ENCODE measurements at regions not wholly inside any gene's neighbourhood (a gene's known extent, or its start where the extent isn't known, plus 50 kb on each side); places are given as distances from the start of the nearest gene placed in this dataset.

GRCh38 chr18:54700580-54700979, 109.5 kb downstream of the DYNAP start:
- DNase-seq = no peak
- peaks cover 0 to 11% of the 10 kb centered on the region in 2 donors for H3K27me3 Mint-ChIP-seq
- ATAC-seq (replicated peaks) = no peak
- no peaks in the 10 kb centered on the region for H3K4me1 Mint-ChIP-seq (ENCODE audit: low read depth in 2 of 2)
- no peaks in the 10 kb centered on the region for H3K9me3 Mint-ChIP-seq
- no peak overlapping the region for H3K27ac Mint-ChIP-seq
- no peak overlapping the region for H3K4me3 Mint-ChIP-seq
- no peaks in the 10 kb centered on the region for H3K36me3 Mint-ChIP-seq (ENCODE audit: insufficient read depth)

- Mint-ChIP-seq H3K9me3 (no peaks in the 10 kb centered on the region), H3K27me3 (peaks cover 0 to 3% of the 10 kb centered on the region in 2 donors), H3K27ac (no peak overlapping the region), H3K4me3 (no peak overlapping the region), H3K4me1 (ENCODE audit: low read depth in 2 of 2) (no peaks in the 10 kb centered on the region), H3K36me3 (ENCODE audit: insufficient read depth) (no peaks in the 10 kb centered on the region)
- no peak for ATAC-seq (replicated peaks)
- DNase-seq = no peak
Measured at GRCh38 chr18:54702686-54703085, 111.6 kb downstream of the DYNAP start.

- H3K27me3 Mint-ChIP-seq = peaks cover 0 to 6% of the 10 kb centered on the region in 2 donors
- H3K27ac Mint-ChIP-seq = no peak overlapping the region
- ATAC-seq (replicated peaks) = no peak
- no peak for DNase-seq
- no peaks in the 10 kb centered on the region for H3K36me3 Mint-ChIP-seq (ENCODE audit: insufficient read depth)
- H3K4me1 Mint-ChIP-seq (ENCODE audit: low read depth in 2 of 2) = peaks cover 0 to 15% of the 10 kb centered on the region in 2 donors
- H3K9me3 Mint-ChIP-seq = no peaks in the 10 kb centered on the region
- no peak overlapping the region for H3K4me3 Mint-ChIP-seq
Measured at GRCh38 chr18:54710074-54710899, 118.0 kb upstream of the RAB27B start.

GRCh38 chr18:54710900-54711281, 117.4 kb upstream of the RAB27B start:
- no peaks in the 10 kb centered on the region for H3K36me3 Mint-ChIP-seq (ENCODE audit: insufficient read depth)
- H3K4me3 Mint-ChIP-seq = no peak overlapping the region
- H3K9me3 Mint-ChIP-seq = no peaks in the 10 kb centered on the region
- DNase-seq (no peak), ATAC-seq (replicated peaks) (no peak)
- peaks cover 0 to 17% of the 10 kb centered on the region in 2 donors for H3K4me1 Mint-ChIP-seq (ENCODE audit: low read depth in 2 of 2)
- peaks cover 0 to 6% of the 10 kb centered on the region in 2 donors for H3K27me3 Mint-ChIP-seq
- H3K27ac Mint-ChIP-seq = no peak overlapping the region

- no peak for ATAC-seq (replicated peaks)
- Mint-ChIP-seq H3K36me3 (ENCODE audit: insufficient read depth) (no peaks in the 10 kb centered on the region), H3K4me3 (no peak overlapping the region), H3K4me1 (ENCODE audit: low read depth in 2 of 2) (peaks cover 6 to 17% of the 10 kb centered on the region in 2 donors), H3K27me3 (peaks cover 0 to 6% of the 10 kb centered on the region in 2 donors), H3K9me3 (no peaks in the 10 kb centered on the region), H3K27ac (no peak overlapping the region)
- DNase-seq = no peak
Measured at GRCh38 chr18:54712306-54712705, 116.0 kb upstream of the RAB27B start.

GRCh38 chr18:54712758-54713157, 115.5 kb upstream of the RAB27B start:
- DNase-seq (no peak), ATAC-seq (replicated peaks) (no peak)
- Mint-ChIP-seq H3K9me3 (no peaks in the 10 kb centered on the region), H3K27me3 (peaks cover 0 to 6% of the 10 kb centered on the region in 2 donors), H3K36me3 (ENCODE audit: insufficient read depth) (no peaks in the 10 kb centered on the region), H3K4me3 (no peak overlapping the region), H3K27ac (no peak overlapping the region), H3K4me1 (ENCODE audit: low read depth in 2 of 2) (peaks cover 11 to 20% of the 10 kb centered on the region in 2 donors)

GRCh38 chr18:54713386-54713785, 114.9 kb upstream of the RAB27B start:
- ATAC-seq (replicated peaks) (no peak), DNase-seq (no peak)
- H3K36me3 Mint-ChIP-seq (ENCODE audit: insufficient read depth) = no peaks in the 10 kb centered on the region
- no peak overlapping the region for H3K27ac Mint-ChIP-seq
- H3K4me1 Mint-ChIP-seq (ENCODE audit: low read depth in 2 of 2) = peaks cover 17 to 25% of the 10 kb centered on the region in 2 donors
- no peaks in the 10 kb centered on the region for H3K9me3 Mint-ChIP-seq
- H3K4me3 Mint-ChIP-seq = no peak overlapping the region
- peaks cover 0 to 6% of the 10 kb centered on the region in 2 donors for H3K27me3 Mint-ChIP-seq

- H3K9me3 Mint-ChIP-seq = no peaks in the 10 kb centered on the region
- H3K27ac Mint-ChIP-seq = no peak overlapping the region
- no peaks in the 10 kb centered on the region for H3K36me3 Mint-ChIP-seq (ENCODE audit: insufficient read depth)
- H3K4me1 Mint-ChIP-seq (ENCODE audit: low read depth in 2 of 2) = peaks cover 22 to 27% of the 10 kb centered on the region in 2 donors
- DNase-seq (no peak), ATAC-seq (replicated peaks) (no peak)
- no peak overlapping the region for H3K4me3 Mint-ChIP-seq
- peaks cover 0 to 3% of the 10 kb centered on the region in 2 donors for H3K27me3 Mint-ChIP-seq
Measured at GRCh38 chr18:54714851-54715250, 113.4 kb upstream of the RAB27B start.

GRCh38 chr18:54716586-54716985, 111.7 kb upstream of the RAB27B start:
- H3K9me3 Mint-ChIP-seq = no peaks in the 10 kb centered on the region
- H3K4me3 Mint-ChIP-seq = no peak overlapping the region
- H3K27ac Mint-ChIP-seq = no peak overlapping the region
- peaks cover 22 to 27% of the 10 kb centered on the region in 2 donors for H3K4me1 Mint-ChIP-seq (ENCODE audit: low read depth in 2 of 2)
- no peak for DNase-seq
- no peak for ATAC-seq (replicated peaks)
- no peaks in the 10 kb centered on the region for H3K36me3 Mint-ChIP-seq (ENCODE audit: insufficient read depth)
- H3K27me3 Mint-ChIP-seq = no peaks in the 10 kb centered on the region

- Mint-ChIP-seq H3K9me3 (no peaks in the 10 kb centered on the region), H3K36me3 (ENCODE audit: insufficient read depth) (no peaks in the 10 kb centered on the region), H3K27ac (peak overlapping the region; percentile 78 to 79), H3K4me1 (ENCODE audit: low read depth in 2 of 2) (peaks cover 22 to 27% of the 10 kb centered on the region in 2 donors), H3K27me3 (no peaks in the 10 kb centered on the region), H3K4me3 (peak overlapping the region; percentile 72 to 81)
- DNase-seq = peak; percentile 18 to 36 (median 20)
- peak; percentile 89 for ATAC-seq (replicated peaks)
Measured at GRCh38 chr18:54717673-54718407, 110.4 kb upstream of the RAB27B start.

GRCh38 chr18:54718408-54718773, 109.9 kb upstream of the RAB27B start:
- Mint-ChIP-seq H3K4me1 (ENCODE audit: low read depth in 2 of 2) (peaks cover 22% of the 10 kb centered on the region in 2 donors), H3K27me3 (no peaks in the 10 kb centered on the region), H3K36me3 (ENCODE audit: insufficient read depth) (no peaks in the 10 kb centered on the region), H3K4me3 (peak overlapping the region; percentile 72 to 81), H3K27ac (peak overlapping the region; percentile 78 to 79), H3K9me3 (no peaks in the 10 kb centered on the region)
- no peak for ATAC-seq (replicated peaks)
- no peak for DNase-seq

GRCh38 chr18:54720620-54721019, 107.7 kb upstream of the RAB27B start:
- DNase-seq (no peak), ATAC-seq (replicated peaks) (no peak)
- no peak overlapping the region for H3K27ac Mint-ChIP-seq
- H3K4me1 Mint-ChIP-seq (ENCODE audit: low read depth in 2 of 2) = peaks cover 12 to 22% of the 10 kb centered on the region in 2 donors
- H3K4me3 Mint-ChIP-seq = no peak overlapping the region
- H3K27me3 Mint-ChIP-seq = no peaks in the 10 kb centered on the region
- H3K36me3 Mint-ChIP-seq (ENCODE audit: insufficient read depth) = no peaks in the 10 kb centered on the region
- H3K9me3 Mint-ChIP-seq = no peaks in the 10 kb centered on the region

GRCh38 chr18:54726143-54726542, 102.1 kb upstream of the RAB27B start:
- Mint-ChIP-seq H3K4me1 (ENCODE audit: low read depth in 2 of 2) (no peaks in the 10 kb centered on the region), H3K9me3 (no peaks in the 10 kb centered on the region), H3K36me3 (ENCODE audit: insufficient read depth) (no peaks in the 10 kb centered on the region), H3K4me3 (no peak overlapping the region), H3K27me3 (no peaks in the 10 kb centered on the region), H3K27ac (no peak overlapping the region)
- DNase-seq = no peak
- ATAC-seq (replicated peaks) = no peak

- Mint-ChIP-seq H3K9me3 (peaks cover 0 to 2% of the 10 kb centered on the region in 2 donors), H3K4me3 (no peak overlapping the region), H3K27ac (no peak overlapping the region), H3K36me3 (ENCODE audit: insufficient read depth) (no peaks in the 10 kb centered on the region), H3K4me1 (ENCODE audit: low read depth in 2 of 2) (no peaks in the 10 kb centered on the region), H3K27me3 (peaks cover 0 to 11% of the 10 kb centered on the region in 2 donors)
- DNase-seq (no peak), ATAC-seq (replicated peaks) (no peak)
Measured at GRCh38 chr18:54734059-54734458, 94.2 kb upstream of the RAB27B start.

All from effector memory CD8-positive, alpha-beta T cell (primary cell).